HepG2 (cell line): ENCODE measurements at regions not wholly inside any gene's neighbourhood (a gene's known extent, or its start where the extent isn't known, plus 50 kb on each side); places are given as distances from the start of the nearest gene placed in this dataset.

ENCODE experiments used
- ATAC-seq: fragments of 200-7000 bp; cut with Tn5 transposase; 3 replicates; pipeline ENCODE4 v1.9.1; 2020; ENCODE audit warnings: mild to moderate bottlenecking, moderate library complexity
- BruUV-seq: library from RNA; stranded (reverse); fragments of 400-500 nt; replicated peaks from 2 replicates; lab custom pipeline; 2021; lab: Mats Ljungman, UMichigan
- CTCF ChIA-PET: fragments of 300-600 bp; formaldehyde crosslinking; extraction: SDS; loops from one replicate; lab custom pipeline; 2021; ENCODE audit warnings: low total read pairs, inconsistent platforms, low intra/inter-chr PET ratio; lab: Yijun Ruan, JAX
- POLR2A ChIA-PET: fragments of 350-600 bp; sonication (Branson Sonifier 250); formaldehyde crosslinking; loops from one replicate; lab custom pipeline; 2020; ENCODE audit warnings: antibody characterized with exemption, inconsistent platforms; lab: Yijun Ruan, JAX
- DNase-seq: peaks from one replicate; pipeline ENCODE4 v3.0.0-alpha.2; 2015; ENCODE audit warnings: low spot score
- FAIRE-seq: peaks from 3 replicates; lab custom pipeline; 2011; peaks lifted over from hg19 to GRCh38; lab: Jason Lieb, UNC
- H2AFZ ChIP-seq: one replicate; pipeline ENCODE4 v1.6.1; 2011; ENCODE audit warnings: low read length, inconsistent platforms
- H3K27ac ChIP-seq: fragments of 300-600 bp; 3 replicates; pipeline ENCODE4 v1.8.0; 2011; ENCODE audit warnings: mixed run types, mild to moderate bottlenecking, mixed read lengths, low read length, inconsistent platforms; ENCODE audit not compliant: insufficient read depth; ENCODE audit errors: extremely low read length
- H3K27me3 ChIP-seq, 2 experiments: fragments of 200-600 bp in 1 of 2; 2 replicates in 1 of 2; 3 replicates in 1 of 2; pipeline versions ENCODE4 v1.6.0 to v1.8.0; 2011; ENCODE audit warnings: low read length in 2 of 2, mild to moderate bottlenecking in 2 of 2, moderate library complexity in 2 of 2, inconsistent platforms in 1 of 2; ENCODE audit not compliant: insufficient read depth in 2 of 2, control insufficient read depth in 1 of 2
- H3K36me3 ChIP-seq, 2 experiments: fragments of 200-600 bp in 1 of 2; replicated peaks in 1 of 2; 2 replicates in 1 of 2; 3 replicates in 1 of 2; pipeline versions ENCODE4 v1.5.1 to v1.8.0; 2011; ENCODE audit warnings: low read length in 2 of 2, inconsistent platforms in 1 of 2; ENCODE audit not compliant: insufficient read depth in 2 of 2, control insufficient read depth in 1 of 2
- H3K4me1 ChIP-seq: 2 replicates; pipeline ENCODE4 v1.5.1; 2012; ENCODE audit warnings: low read length, inconsistent platforms; ENCODE audit not compliant: insufficient read depth
- H3K4me2 ChIP-seq: 2 replicates; pipeline ENCODE4 v1.6.0; 2011; ENCODE audit warnings: low read depth, low read length, inconsistent platforms
- H3K4me3 ChIP-seq, 3 experiments: fragments of 200-600 bp in 1 of 3; sonication (generic), shearing (Covaris generic) in 1 of 3; replicated peaks in 1 of 3; 2 replicates each; pipeline ENCODE4 v1.5.1; 2011 to 2016; ENCODE audit warnings: low read length in 3 of 3, inconsistent platforms in 2 of 3, low read depth in 2 of 3, mild to moderate bottlenecking in 2 of 3, control low read depth in 1 of 3, mixed read lengths in 1 of 3; ENCODE audit not compliant: insufficient read depth in 1 of 3
- H3K79me2 ChIP-seq: one replicate; pipeline ENCODE4 v1.6.1; 2011; ENCODE audit warnings: low read length, inconsistent platforms; ENCODE audit not compliant: insufficient read depth
- H3K9ac ChIP-seq: 2 replicates; pipeline ENCODE4 v1.6.0; 2011; ENCODE audit warnings: mild to moderate bottlenecking, low read depth, low read length, inconsistent platforms; ENCODE audit not compliant: insufficient read depth
- H3K9me3 ChIP-seq: 2 replicates; pipeline ENCODE4 v1.5.1; 2012; ENCODE audit warnings: mild to moderate bottlenecking, low read length
- H4K20me1 ChIP-seq: 2 replicates; pipeline ENCODE4 v1.6.0; 2011; ENCODE audit warnings: inconsistent platforms, mild to moderate bottlenecking, low read length, moderate library complexity; ENCODE audit not compliant: insufficient read depth
- CC2D1A ChIP-seq: sonication (generic); formaldehyde crosslinking; IDR thresholded peaks from 2 replicates; pipeline ENCODE4 v1.8.1; 2023; ENCODE audit warnings: mild to moderate bottlenecking, missing genetic modification reagents
- ETV5 ChIP-seq: IDR thresholded peaks from 2 replicates; pipeline ENCODE4 v1.6.1; 2018; ENCODE audit warnings: missing biosample characterization, missing genetic modification reagents, inconsistent platforms, borderline replicate concordance
- FLYWCH1 ChIP-seq: sonication (generic); formaldehyde crosslinking; IDR thresholded peaks from 2 replicates; pipeline ENCODE4 v1.8.1; 2023; ENCODE audit warnings: mild to moderate bottlenecking, missing genetic modification reagents
- KMT2B ChIP-seq: IDR thresholded peaks from 2 replicates; pipeline ENCODE4 v1.6.1; 2016; ENCODE audit warnings: missing genetic modification reagents, missing compliant biosample characterization
- MAFF ChIP-seq: IDR thresholded peaks from 2 replicates; pipeline ENCODE4 v1.6.1; 2011; ENCODE audit warnings: low read depth, low read length, improper control_type of control experiment
- MAFK ChIP-seq, 2 experiments: IDR thresholded peaks in 1 of 2; conservative IDR thresholded peaks in 1 of 2; 2 replicates each; pipeline ENCODE4 v1.6.1; 2011; ENCODE audit warnings: improper control_type of control experiment in 2 of 2, low read length in 2 of 2
- RBM39 ChIP-seq: fragments of 200-400 bp; formaldehyde crosslinking; IDR thresholded peaks from one replicate; pipeline ENCODE4 v1.6.1; 2018; ENCODE audit warnings: antibody characterized with exemption, mild to moderate bottlenecking, low read depth, low read length; ENCODE audit not compliant: poor library complexity, severe bottlenecking
- RFXANK ChIP-seq: IDR thresholded peaks from 2 replicates; pipeline ENCODE4 v1.6.1; 2016
- SAP130 ChIP-seq: IDR thresholded peaks from 2 replicates; pipeline ENCODE4 v1.6.1; 2016; ENCODE audit warnings: low read depth
- SIN3A ChIP-seq: IDR thresholded peaks from 2 replicates; pipeline ENCODE4 v1.6.1; 2011; ENCODE audit warnings: low read depth, mild to moderate bottlenecking, control low read depth, low read length, borderline replicate concordance
- TBL1XR1 ChIP-seq: fragments of 150-350 bp; IDR thresholded peaks from 2 replicates; pipeline ENCODE4 v1.6.1; 2014; ENCODE audit warnings: borderline replicate concordance, low read length; ENCODE audit not compliant: partially characterized antibody
- TGIF2 ChIP-seq: IDR thresholded peaks from 2 replicates; pipeline ENCODE4 v1.6.1; 2016; ENCODE audit warnings: control low read depth, missing compliant biosample characterization
- THAP9 ChIP-seq: sonication (generic); formaldehyde crosslinking; IDR thresholded peaks from 2 replicates; pipeline ENCODE4; 2020; ENCODE audit warnings: missing genetic modification reagents, mild to moderate bottlenecking, borderline replicate concordance
- YEATS2 ChIP-seq: sonication (generic); formaldehyde crosslinking; IDR thresholded peaks from 2 replicates; pipeline ENCODE4 v1.4.0; 2020; ENCODE audit warnings: missing genetic modification reagents, borderline replicate concordance
- ZNF724P ChIP-seq: sonication (generic); formaldehyde crosslinking; IDR thresholded peaks from 2 replicates; pipeline ENCODE4 v1.8.0; 2022; ENCODE audit warnings: missing genetic modification reagents, borderline replicate concordance
- ZNF749 ChIP-seq: sonication (generic); formaldehyde crosslinking; IDR thresholded peaks from 2 replicates; pipeline ENCODE4 v1.8.0; 2022; ENCODE audit warnings: mild to moderate bottlenecking, missing genetic modification reagents, moderate library complexity, borderline replicate concordance
- WGBS: methylation state at CpG from one replicate; pipeline ENCODE4 v1.1.6; 2017; ENCODE audit warnings: low lambda C conversion rate; 5-methylcytosine and 5-hydroxymethylcytosine counted together
- in situ Hi-C: cut with HindIII; loops from 2 replicates; pipeline ENCODE4 v1.10.0; 2017; ENCODE audit warnings: low pct_unique_long_range_greater_than_20kb; ENCODE audit not compliant: extremely low pct_ligation_motif_present
- intact Hi-C: fragments of 100-400 bp; cut with micrococcal nuclease; formaldehyde crosslinking; loops from one replicate; pipeline ENCODE4 v1.10.0; 2022; ENCODE audit not compliant: unreplicated experiment

- ChIA-PET POLR2A (interaction anchor here (0.8 to 1.1 kb wide), 2 partner anchors 21 to 53 kb away, joined by 3 to 7 read pairs; no protein-coding TSS in a partner anchor), CTCF (no interaction called here)
- no peak overlapping the region for H3K9ac ChIP-seq
- H3K9me3 ChIP-seq, result no peaks in the 10 kb centered on the region
- H3K4me3 ChIP-seq, result no peak overlapping the region; a peak in 1 of 6 replicates
- no peaks in the 10 kb centered on the region for H3K79me2 ChIP-seq
- H3K27me3 ChIP-seq, result no peaks in the 10 kb centered on the region
- TF ChIP-seq KMT2B (no peak), MAFK (conservative IDR thresholded peaks at IDR 0.05 in 1 of 2, IDR thresholded peaks at IDR 0.05 in 1 of 2; ENCODE audit: low read length in 2 of 2) (peak; percentile 29 to 36; a peak in 2 of 4 replicates), ETV5 (no peak), SAP130 (0 out of 2 replicates have a peak, but pooled peaks have one; percentile 1), CC2D1A (CRISPR knock-in tag) (no peak), TGIF2 (CRISPR knock-in tag) (0 out of 2 replicates have a peak, but pooled peaks have one; percentile 1), MAFF (peak; percentile 37; the same call in 1 of the 2 replicates)
- TF ChIP-seq, all 625 proteins: peak for 4
- H3K4me2 ChIP-seq, result peak overlapping the region; percentile 66
- no TSS peak for BruUV-seq
- ATAC-seq (no peak), FAIRE-seq (no peak), DNase-seq (no peak)
- intact Hi-C loops (loop anchor here (5.0 kb wide), 1 partner anchor 54 kb away; no protein-coding TSS in a partner anchor), in situ Hi-C loops (no loop called here)
- H3K36me3 ChIP-seq, result no peaks in the 10 kb centered on the region
- H2AFZ ChIP-seq, result no peak overlapping the region
- H4K20me1 ChIP-seq, result no peaks in the 10 kb centered on the region
- peaks cover 51% of the 10 kb centered on the region for H3K4me1 ChIP-seq
- peak overlapping the region; percentile 73 for H3K27ac ChIP-seq
- 5% methylated on average over 1 of the region's 1 CpG for WGBS
These were observed 116.8 kb upstream of the RPS6KA3 start for GRCh38 chrX:20383477-20383876.

- Histone ChIP-seq H4K20me1 (no peaks in the 10 kb centered on the region), H3K4me2 (peak overlapping the region; percentile 66), H3K4me1 (peaks cover 59% of the 10 kb centered on the region), H3K9ac (peak overlapping the region; percentile 59), H3K36me3 (no peaks in the 10 kb centered on the region), H3K27ac (peak overlapping the region; percentile 73), H3K27me3 (no peaks in the 10 kb centered on the region), H3K9me3 (no peaks in the 10 kb centered on the region), H3K79me2 (no peaks in the 10 kb centered on the region), H3K4me3 (peak overlapping the region in 2 of 3 experiments; percentile 19 to 31; a peak in 2 of 6 replicates), H2AFZ (no peak overlapping the region)
- in situ Hi-C loops (no loop called here), intact Hi-C loops (loop anchor here (5.0 kb wide), 1 partner anchor 55 kb away; no protein-coding TSS in a partner anchor)
- no TSS peak for BruUV-seq
- ChIA-PET CTCF (no interaction called here), POLR2A (interaction anchor here (1.1 kb wide), 1 partner anchor 20 kb away, joined by 7 read pairs; no protein-coding TSS in a partner anchor)
- WGBS, result 26% methylated on average over 3 of the region's 3 CpGs
- ATAC-seq (peak; percentile 92), DNase-seq (peak; percentile 84), FAIRE-seq (peak; percentile 98)
- no peak for TF ChIP-seq RFXANK (CRISPR knock-in tag)
- no peak for TF ChIP-seq RBM39
- TF ChIP-seq YEATS2, result no peak
- TF ChIP-seq FLYWCH1, result no peak
- TF ChIP-seq TBL1XR1, result no peak
- no peak for TF ChIP-seq THAP9
- no peak for TF ChIP-seq ZNF749 (CRISPR knock-in tag)
- TF ChIP-seq SIN3A, result no peak
- no peak for TF ChIP-seq ZNF724P (CRISPR knock-in tag)
These were observed 116.0 kb upstream of the RPS6KA3 start for GRCh38 chrX:20382518-20383297.
